ENCODE measurements at regions not wholly inside any gene's neighbourhood (a gene's known extent, or its start where the extent isn't known, plus 50 kb on each side); places are given as distances from the start of the nearest gene placed in this dataset.
"Not testable (repeated sequence)": the region's sequence is repeated elsewhere in the genome, so short reads cannot be mapped to it uniquely, and the experiment has no call there.

GRCh38 chr20:30285677-30286076 lies 971.8 kb upstream of the DEFB115 start:
- Mint-ChIP-seq H3K27ac (ENCODE audit: low read depth) (peak overlapping the region; percentile 59), H3K27me3 (no peaks in the 10 kb centered on the region), H3K4me1 (peaks cover 66% of the 10 kb centered on the region), H3K9me3 (peaks cover 4% of the 10 kb centered on the region), H3K4me3 (no peak overlapping the region), H3K36me3 (ENCODE audit: insufficient read depth) (peaks cover 13% of the 10 kb centered on the region)
- DNase-seq (ENCODE audit: low spot score in 2 of 2) = no peak
- ATAC-seq (replicated peaks; ENCODE audit: extremely low read depth, poor library complexity, severe bottlenecking) = no peak

- no peaks in the 10 kb centered on the region for H3K27me3 Mint-ChIP-seq
- H3K27ac Mint-ChIP-seq (ENCODE audit: low read depth) = no peak overlapping the region
- ATAC-seq (replicated peaks; ENCODE audit: extremely low read depth, poor library complexity, severe bottlenecking) = no peak
- peaks cover 13% of the 10 kb centered on the region for H3K36me3 Mint-ChIP-seq (ENCODE audit: insufficient read depth)
- no peak for DNase-seq (ENCODE audit: low spot score in 2 of 2)
- peaks cover 4% of the 10 kb centered on the region for H3K9me3 Mint-ChIP-seq
- peaks cover 70% of the 10 kb centered on the region for H3K4me1 Mint-ChIP-seq
- no peak overlapping the region for H3K4me3 Mint-ChIP-seq
Measured at GRCh38 chr20:30286157-30286556, 971.3 kb upstream of the DEFB115 start.

- H3K9me3 Mint-ChIP-seq; H3K4me3 Mint-ChIP-seq; ATAC-seq (replicated peaks; ENCODE audit: extremely low read depth, poor library complexity, severe bottlenecking); H3K27me3 Mint-ChIP-seq; DNase-seq (ENCODE audit: low spot score in 2 of 2): not testable (repeated sequence)
- H3K4me1 Mint-ChIP-seq = peaks cover 70% of the 10 kb centered on the region
- H3K36me3 Mint-ChIP-seq (ENCODE audit: insufficient read depth) = peaks cover 13% of the 10 kb centered on the region
- H3K27ac Mint-ChIP-seq (ENCODE audit: low read depth) = peak overlapping the region; percentile 51
Measured at GRCh38 chr20:30287459-30287858, 970.0 kb upstream of the DEFB115 start.

GRCh38 chr20:30288346-30288745 lies 969.1 kb upstream of the DEFB115 start:
- DNase-seq (ENCODE audit: low spot score in 2 of 2) (no peak), ATAC-seq (replicated peaks; ENCODE audit: extremely low read depth, poor library complexity, severe bottlenecking) (no peak)
- peaks cover 64% of the 10 kb centered on the region for H3K4me1 Mint-ChIP-seq
- no peaks in the 10 kb centered on the region for H3K27me3 Mint-ChIP-seq
- peaks cover 4% of the 10 kb centered on the region for H3K9me3 Mint-ChIP-seq
- H3K4me3 Mint-ChIP-seq = no peak overlapping the region
- H3K27ac Mint-ChIP-seq (ENCODE audit: low read depth) = peak overlapping the region; percentile 94
- H3K36me3 Mint-ChIP-seq (ENCODE audit: insufficient read depth) = peaks cover 14% of the 10 kb centered on the region

GRCh38 chr20:30289049-30289448 lies 968.4 kb upstream of the DEFB115 start:
- not testable (repeated sequence) for H3K36me3 Mint-ChIP-seq (ENCODE audit: insufficient read depth); H3K9me3 Mint-ChIP-seq; H3K27me3 Mint-ChIP-seq; DNase-seq (ENCODE audit: low spot score in 2 of 2)
- ATAC-seq (replicated peaks; ENCODE audit: extremely low read depth, poor library complexity, severe bottlenecking) = peak; percentile 65
- peak overlapping the region; percentile 85 for H3K4me3 Mint-ChIP-seq
- H3K27ac Mint-ChIP-seq (ENCODE audit: low read depth) = peak overlapping the region; percentile 94
- peaks cover 57% of the 10 kb centered on the region for H3K4me1 Mint-ChIP-seq

- H3K4me1 Mint-ChIP-seq = peaks cover 50% of the 10 kb centered on the region
- not testable (repeated sequence) for H3K27me3 Mint-ChIP-seq; H3K36me3 Mint-ChIP-seq (ENCODE audit: insufficient read depth); H3K9me3 Mint-ChIP-seq; ATAC-seq (replicated peaks; ENCODE audit: extremely low read depth, poor library complexity, severe bottlenecking); DNase-seq (ENCODE audit: low spot score in 2 of 2)
- H3K27ac Mint-ChIP-seq (ENCODE audit: low read depth) = peak overlapping the region; percentile 94
- peak overlapping the region; percentile 85 for H3K4me3 Mint-ChIP-seq
Measured at GRCh38 chr20:30289711-30290141, 967.7 kb upstream of the DEFB115 start.

- ATAC-seq (replicated peaks; ENCODE audit: extremely low read depth, poor library complexity, severe bottlenecking) (peak; percentile 55), DNase-seq (ENCODE audit: low spot score in 2 of 2) (peak in 1 of 2 donors; percentile 29)
- Mint-ChIP-seq H3K4me3 (peak overlapping the region; percentile 85), H3K27ac (ENCODE audit: low read depth) (peak overlapping the region; percentile 94), H3K4me1 (peaks cover 49% of the 10 kb centered on the region)
- not testable (repeated sequence) for H3K9me3 Mint-ChIP-seq; H3K36me3 Mint-ChIP-seq (ENCODE audit: insufficient read depth); H3K27me3 Mint-ChIP-seq
Measured at GRCh38 chr20:30290361-30291063, 967.0 kb upstream of the DEFB115 start.

GRCh38 chr20:30291064-30291379 lies 966.4 kb upstream of the DEFB115 start:
- not testable (repeated sequence) for ATAC-seq (replicated peaks; ENCODE audit: extremely low read depth, poor library complexity, severe bottlenecking); H3K9me3 Mint-ChIP-seq; H3K36me3 Mint-ChIP-seq (ENCODE audit: insufficient read depth); DNase-seq (ENCODE audit: low spot score in 2 of 2)
- Mint-ChIP-seq H3K27ac (ENCODE audit: low read depth) (peak overlapping the region; percentile 94), H3K4me1 (peaks cover 44% of the 10 kb centered on the region), H3K4me3 (peak overlapping the region; percentile 85), H3K27me3 (peaks cover 13% of the 10 kb centered on the region)

- H3K4me3 Mint-ChIP-seq; H3K9me3 Mint-ChIP-seq; H3K27ac Mint-ChIP-seq (ENCODE audit: low read depth); H3K36me3 Mint-ChIP-seq (ENCODE audit: insufficient read depth); ATAC-seq (replicated peaks; ENCODE audit: extremely low read depth, poor library complexity, severe bottlenecking); DNase-seq (ENCODE audit: low spot score in 2 of 2): not testable (repeated sequence)
- Mint-ChIP-seq H3K27me3 (peaks cover 19% of the 10 kb centered on the region), H3K4me1 (peaks cover 38% of the 10 kb centered on the region)
Measured at GRCh38 chr20:30291686-30292085, 965.8 kb upstream of the DEFB115 start.

- Mint-ChIP-seq H3K27me3 (peaks cover 36% of the 10 kb centered on the region), H3K4me1 (peaks cover 19% of the 10 kb centered on the region)
- H3K9me3 Mint-ChIP-seq; H3K27ac Mint-ChIP-seq (ENCODE audit: low read depth); H3K4me3 Mint-ChIP-seq; DNase-seq (ENCODE audit: low spot score in 2 of 2); H3K36me3 Mint-ChIP-seq (ENCODE audit: insufficient read depth); ATAC-seq (replicated peaks; ENCODE audit: extremely low read depth, poor library complexity, severe bottlenecking): not testable (repeated sequence)
Measured at GRCh38 chr20:30295396-30295795, 962.1 kb upstream of the DEFB115 start.

GRCh38 chr20:30295967-30296366 lies 961.5 kb upstream of the DEFB115 start:
- H3K27ac Mint-ChIP-seq (ENCODE audit: low read depth); H3K4me3 Mint-ChIP-seq; H3K36me3 Mint-ChIP-seq (ENCODE audit: insufficient read depth); ATAC-seq (replicated peaks; ENCODE audit: extremely low read depth, poor library complexity, severe bottlenecking); H3K9me3 Mint-ChIP-seq; DNase-seq (ENCODE audit: low spot score in 2 of 2): not testable (repeated sequence)
- Mint-ChIP-seq H3K4me1 (peaks cover 18% of the 10 kb centered on the region), H3K27me3 (peaks cover 41% of the 10 kb centered on the region)

- not testable (repeated sequence) for H3K27ac Mint-ChIP-seq (ENCODE audit: low read depth); H3K9me3 Mint-ChIP-seq; ATAC-seq (replicated peaks; ENCODE audit: extremely low read depth, poor library complexity, severe bottlenecking); H3K36me3 Mint-ChIP-seq (ENCODE audit: insufficient read depth); DNase-seq (ENCODE audit: low spot score in 2 of 2); H3K4me3 Mint-ChIP-seq
- peaks cover 41% of the 10 kb centered on the region for H3K27me3 Mint-ChIP-seq
- peaks cover 22% of the 10 kb centered on the region for H3K4me1 Mint-ChIP-seq
Measured at GRCh38 chr20:30297878-30298595, 959.4 kb upstream of the DEFB115 start.

GRCh38 chr20:30300220-30300642 lies 957.2 kb upstream of the DEFB115 start:
- not testable (repeated sequence) for H3K36me3 Mint-ChIP-seq (ENCODE audit: insufficient read depth); ATAC-seq (replicated peaks; ENCODE audit: extremely low read depth, poor library complexity, severe bottlenecking); DNase-seq (ENCODE audit: low spot score in 2 of 2); H3K27ac Mint-ChIP-seq (ENCODE audit: low read depth); H3K9me3 Mint-ChIP-seq
- Mint-ChIP-seq H3K4me3 (peak overlapping the region; percentile 71), H3K4me1 (peaks cover 22% of the 10 kb centered on the region), H3K27me3 (peaks cover 37% of the 10 kb centered on the region)

Measured in central memory CD8-positive, alpha-beta T cell (primary cell).